Calu3 (cell line): ENCODE measurements at regions not wholly inside any gene's neighbourhood (a gene's known extent, or its start where the extent isn't known, plus 50 kb on each side); places are given as distances from the start of the nearest gene placed in this dataset.

Source experiments
- BruUV-seq: library from RNA; stranded (reverse); fragments of 400-500 nt; replicated peaks from 2 replicates; lab custom pipeline; 2021; lab: Mats Ljungman, UMichigan
- CTCF ChIA-PET: fragments of 300-600 bp; sonication (Branson Sonifier 250); formaldehyde crosslinking; loops from one replicate; lab custom pipeline; 2022; ENCODE audit warnings: antibody characterized with exemption; lab: Charles Lee
- DNase-seq: peaks from one replicate; pipeline ENCODE4 v3.0.0; 2022
- H3K27ac Mint-ChIP-seq: one replicate; pipeline ENCODE4 v1.8.0; 2022; ENCODE audit warnings: mixed read lengths; ENCODE audit not compliant: unreplicated experiment
- H3K27me3 Mint-ChIP-seq: one replicate; pipeline ENCODE4 v1.8.0; 2022; ENCODE audit warnings: mixed read lengths; ENCODE audit not compliant: unreplicated experiment
- H3K36me3 Mint-ChIP-seq: one replicate; pipeline ENCODE4 v1.8.0; 2022; ENCODE audit warnings: mild to moderate bottlenecking, moderate library complexity, mixed read lengths; ENCODE audit not compliant: insufficient read depth, unreplicated experiment
- H3K4me1 Mint-ChIP-seq: one replicate; pipeline ENCODE4 v1.8.0; 2022; ENCODE audit warnings: mild to moderate bottlenecking, low read depth, mixed read lengths; ENCODE audit not compliant: unreplicated experiment
- H3K4me3 Mint-ChIP-seq: one replicate; pipeline ENCODE4 v1.8.0; 2022; ENCODE audit warnings: mild to moderate bottlenecking, low read depth, moderate library complexity, mixed read lengths; ENCODE audit not compliant: unreplicated experiment
- H3K9me3 Mint-ChIP-seq: one replicate; pipeline ENCODE4 v1.8.0; 2022; ENCODE audit warnings: low read depth, mixed read lengths; ENCODE audit not compliant: unreplicated experiment
- intact Hi-C: fragments of 100-400 bp; cut with micrococcal nuclease; formaldehyde crosslinking; loops from one replicate; pipeline ENCODE4 v1.10.0; 2022; ENCODE audit not compliant: unreplicated experiment
- TF ChIP-seq, protein P1 (sequence below): fragments of 200-600 bp; IDR thresholded peaks from one replicate; pipeline ENCODE4 v1.8.0; 2022; ENCODE audit warnings: antibody characterized with exemption; ENCODE audit not compliant: unreplicated experiment

DNA sequence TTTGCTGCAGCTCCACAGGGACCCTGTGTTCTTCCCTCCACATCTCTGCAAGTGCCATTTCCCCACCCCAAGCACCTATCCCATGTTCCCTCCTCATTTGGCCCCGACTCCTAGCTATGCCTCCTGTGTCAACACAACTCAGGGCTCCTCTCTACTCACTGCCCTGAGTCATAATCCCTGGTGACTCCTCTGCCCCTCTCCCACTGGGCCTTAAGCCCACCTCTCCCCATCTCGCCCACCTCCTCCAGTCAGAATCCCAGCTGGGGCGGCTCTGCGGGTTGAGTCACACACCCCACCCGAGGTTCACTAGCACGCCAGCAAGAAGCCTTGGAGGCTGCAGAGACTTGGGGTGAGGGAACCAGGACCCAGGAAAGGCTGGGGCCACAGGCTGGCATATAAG is 346.2 kb downstream of the FOXL1 start:
- Mint-ChIP-seq H3K4me1 (no peaks in the 10 kb centered on the region), H3K9me3 (no peaks in the 10 kb centered on the region), H3K27ac (no peak overlapping the region), H3K4me3 (no peak overlapping the region), H3K36me3 (no peaks in the 10 kb centered on the region), H3K27me3 (peaks cover 75% of the 10 kb centered on the region)
- DNase-seq: no peak
- no TSS peak for BruUV-seq
- CTCF ChIA-PET: no interaction called here
- intact Hi-C loops: no loop called here
- TF ChIP-seq, protein P1, sequence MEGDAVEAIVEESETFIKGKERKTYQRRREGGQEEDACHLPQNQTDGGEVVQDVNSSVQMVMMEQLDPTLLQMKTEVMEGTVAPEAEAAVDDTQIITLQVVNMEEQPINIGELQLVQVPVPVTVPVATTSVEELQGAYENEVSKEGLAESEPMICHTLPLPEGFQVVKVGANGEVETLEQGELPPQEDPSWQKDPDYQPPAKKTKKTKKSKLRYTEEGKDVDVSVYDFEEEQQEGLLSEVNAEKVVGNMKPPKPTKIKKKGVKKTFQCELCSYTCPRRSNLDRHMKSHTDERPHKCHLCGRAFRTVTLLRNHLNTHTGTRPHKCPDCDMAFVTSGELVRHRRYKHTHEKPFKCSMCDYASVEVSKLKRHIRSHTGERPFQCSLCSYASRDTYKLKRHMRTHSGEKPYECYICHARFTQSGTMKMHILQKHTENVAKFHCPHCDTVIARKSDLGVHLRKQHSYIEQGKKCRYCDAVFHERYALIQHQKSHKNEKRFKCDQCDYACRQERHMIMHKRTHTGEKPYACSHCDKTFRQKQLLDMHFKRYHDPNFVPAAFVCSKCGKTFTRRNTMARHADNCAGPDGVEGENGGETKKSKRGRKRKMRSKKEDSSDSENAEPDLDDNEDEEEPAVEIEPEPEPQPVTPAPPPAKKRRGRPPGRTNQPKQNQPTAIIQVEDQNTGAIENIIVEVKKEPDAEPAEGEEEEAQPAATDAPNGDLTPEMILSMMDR: no peak

DNA sequence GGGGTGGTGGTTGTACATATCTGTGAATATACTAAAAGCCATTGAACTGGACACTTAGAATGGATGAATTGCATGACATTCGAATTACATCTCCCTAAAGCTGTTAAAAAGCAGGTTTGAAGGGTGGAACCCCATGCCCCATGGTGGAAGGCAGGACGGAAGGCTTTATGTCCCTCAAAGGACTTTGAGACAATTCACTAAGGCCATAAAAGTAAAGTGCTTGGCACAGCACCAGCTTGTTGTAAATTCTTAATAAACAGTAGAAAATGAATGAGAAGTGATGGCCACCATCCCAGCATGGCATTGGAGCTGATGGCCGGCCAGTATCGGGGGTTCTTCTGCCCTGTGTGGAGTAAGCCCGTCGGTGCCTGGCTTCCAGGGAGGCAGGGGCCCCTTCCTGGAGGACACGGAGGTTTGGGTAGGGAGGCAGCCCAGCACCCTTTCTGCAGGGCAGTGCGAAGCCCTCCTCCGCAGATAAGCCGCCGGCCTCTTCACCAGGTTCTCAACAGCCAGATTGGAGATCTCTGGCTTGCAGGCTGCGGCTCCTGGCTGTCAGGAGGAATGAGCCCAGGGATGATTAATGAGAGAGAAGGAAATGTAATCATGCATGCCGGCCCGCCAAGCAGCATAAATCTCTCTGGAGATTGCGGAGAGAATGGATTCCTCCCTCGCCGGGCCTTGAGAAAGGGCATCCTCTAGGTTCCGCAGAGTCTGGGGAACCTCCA is 346.9 kb downstream of the FOXL1 start:
- Mint-ChIP-seq H3K4me1 (no peaks in the 10 kb centered on the region), H3K4me3 (no peak overlapping the region), H3K27ac (no peak overlapping the region), H3K9me3 (no peaks in the 10 kb centered on the region), H3K36me3 (no peaks in the 10 kb centered on the region), H3K27me3 (peaks cover 68% of the 10 kb centered on the region)
- CTCF ChIA-PET: no interaction called here
- BruUV-seq: no TSS peak
- intact Hi-C loops: no loop called here
- TF ChIP-seq, protein P1: no peak
- DNase-seq: no peak

DNA sequence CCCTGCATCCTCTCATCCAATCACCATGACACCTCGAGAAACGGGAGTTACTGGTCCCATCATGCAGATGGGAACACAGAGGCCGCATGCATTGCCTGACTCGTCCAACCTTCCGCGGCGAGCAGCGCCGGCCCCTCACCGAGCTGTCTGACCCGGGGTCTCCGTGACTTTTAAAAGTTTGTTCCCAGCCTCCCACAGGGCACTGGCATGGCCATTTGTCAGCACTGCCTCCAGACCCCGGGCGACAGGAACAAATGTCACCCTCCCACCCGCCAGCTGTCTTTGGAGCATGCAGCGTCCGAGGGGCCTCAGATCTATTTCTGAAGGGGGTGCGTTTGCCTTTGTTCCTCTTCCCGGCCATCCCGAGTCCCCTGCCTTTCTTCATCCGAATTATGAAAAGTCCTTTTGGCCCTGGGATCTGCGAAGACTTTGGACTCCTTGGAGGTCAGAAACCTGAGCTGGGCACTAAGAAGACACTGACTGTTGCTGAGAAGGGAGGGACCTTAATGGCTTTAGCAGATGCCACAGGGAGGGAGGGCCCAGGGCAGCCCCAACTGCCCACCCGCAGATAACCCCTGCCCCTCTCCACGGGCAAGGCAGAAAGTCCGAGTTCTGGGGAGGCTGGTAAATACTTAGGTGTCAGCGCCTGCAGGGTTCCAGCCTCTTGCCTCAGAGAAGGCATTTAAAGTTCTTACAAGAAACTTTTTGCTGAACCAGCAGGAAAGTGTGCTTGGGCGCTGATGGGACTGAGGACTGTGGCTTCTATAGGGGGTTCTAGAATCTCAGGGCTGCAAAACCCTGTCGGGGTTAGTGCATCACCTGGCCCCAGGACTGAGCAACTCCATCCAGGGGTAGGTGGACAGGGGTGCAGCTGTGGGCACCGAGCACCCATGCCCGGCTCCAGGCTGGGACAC is 348.1 kb downstream of the FOXL1 start:
- DNase-seq: no peak
- TF ChIP-seq, protein P1: no peak
- Mint-ChIP-seq H3K4me3 (no peak overlapping the region), H3K27me3 (peaks cover 56% of the 10 kb centered on the region), H3K9me3 (no peaks in the 10 kb centered on the region), H3K36me3 (no peaks in the 10 kb centered on the region), H3K4me1 (no peaks in the 10 kb centered on the region), H3K27ac (no peak overlapping the region)
- intact Hi-C loops: no loop called here
- BruUV-seq: no TSS peak
- CTCF ChIA-PET: no interaction called here

DNA sequence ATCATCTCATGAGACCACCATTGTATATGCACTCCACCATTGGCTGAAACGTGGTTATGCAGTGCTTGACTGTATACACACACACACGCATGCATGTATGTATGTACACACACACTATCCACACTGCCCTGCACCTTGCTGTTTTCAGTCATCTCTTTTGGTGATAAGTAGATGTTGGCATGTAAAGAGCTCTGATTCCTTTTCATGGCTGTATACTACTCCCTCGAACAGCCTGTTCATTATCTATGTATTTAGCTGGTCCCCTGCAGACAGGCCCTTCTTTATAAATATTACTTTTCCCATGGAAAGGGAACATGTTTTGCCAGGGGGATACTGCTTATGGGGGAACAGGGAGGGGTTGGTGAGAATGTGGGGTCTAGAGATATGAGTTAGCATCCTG is 349.4 kb downstream of the FOXL1 start:
- H3K9me3 Mint-ChIP-seq: no peaks in the 10 kb centered on the region
- no TSS peak for BruUV-seq
- no peak overlapping the region for H3K27ac Mint-ChIP-seq
- TF ChIP-seq, protein P1: no peak
- intact Hi-C loops: no loop called here
- no peak for DNase-seq
- H3K4me1 Mint-ChIP-seq: no peaks in the 10 kb centered on the region
- peaks cover 43% of the 10 kb centered on the region for H3K27me3 Mint-ChIP-seq
- H3K36me3 Mint-ChIP-seq: no peaks in the 10 kb centered on the region
- CTCF ChIA-PET: no interaction called here
- H3K4me3 Mint-ChIP-seq: no peak overlapping the region
